ENCODE measurements at regions not wholly inside any gene's neighbourhood (a gene's known extent, or its start where the extent isn't known, plus 50 kb on each side); places are given as distances from the start of the nearest gene placed in this dataset.

DNA sequence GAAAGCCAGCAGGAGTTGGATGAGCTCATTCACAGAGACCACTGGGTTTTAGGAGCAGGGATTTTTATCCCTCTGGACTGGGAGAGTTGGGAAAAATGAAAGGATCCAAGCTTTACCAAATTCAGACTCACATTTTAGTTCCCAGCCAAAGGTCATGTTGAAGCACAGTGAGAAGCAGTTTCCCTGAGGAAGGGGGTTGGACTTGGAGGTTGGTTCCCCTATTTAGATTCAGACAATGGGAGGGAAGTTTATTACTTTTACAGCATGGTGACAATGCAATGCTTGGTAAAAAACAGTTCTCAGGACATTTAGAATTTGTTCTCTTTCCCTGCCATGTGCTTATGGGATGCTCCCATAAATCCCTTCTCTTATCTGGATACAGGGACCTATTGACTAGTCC, 57.3 kb upstream of the ZNF648 start:
- TF ChIP-seq, protein P1, sequence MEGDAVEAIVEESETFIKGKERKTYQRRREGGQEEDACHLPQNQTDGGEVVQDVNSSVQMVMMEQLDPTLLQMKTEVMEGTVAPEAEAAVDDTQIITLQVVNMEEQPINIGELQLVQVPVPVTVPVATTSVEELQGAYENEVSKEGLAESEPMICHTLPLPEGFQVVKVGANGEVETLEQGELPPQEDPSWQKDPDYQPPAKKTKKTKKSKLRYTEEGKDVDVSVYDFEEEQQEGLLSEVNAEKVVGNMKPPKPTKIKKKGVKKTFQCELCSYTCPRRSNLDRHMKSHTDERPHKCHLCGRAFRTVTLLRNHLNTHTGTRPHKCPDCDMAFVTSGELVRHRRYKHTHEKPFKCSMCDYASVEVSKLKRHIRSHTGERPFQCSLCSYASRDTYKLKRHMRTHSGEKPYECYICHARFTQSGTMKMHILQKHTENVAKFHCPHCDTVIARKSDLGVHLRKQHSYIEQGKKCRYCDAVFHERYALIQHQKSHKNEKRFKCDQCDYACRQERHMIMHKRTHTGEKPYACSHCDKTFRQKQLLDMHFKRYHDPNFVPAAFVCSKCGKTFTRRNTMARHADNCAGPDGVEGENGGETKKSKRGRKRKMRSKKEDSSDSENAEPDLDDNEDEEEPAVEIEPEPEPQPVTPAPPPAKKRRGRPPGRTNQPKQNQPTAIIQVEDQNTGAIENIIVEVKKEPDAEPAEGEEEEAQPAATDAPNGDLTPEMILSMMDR (IDR thresholded peaks at IDR 0.05), result no peak
- TF ChIP-seq POLR2A (IDR thresholded peaks at IDR 0.05), result no peak
- no peak for TF ChIP-seq EP300 (IDR thresholded peaks at IDR 0.05)
- TF ChIP-seq POLR2AphosphoS5 (IDR thresholded peaks at IDR 0.05), result no peak
